ENCODE measurements at regions not wholly inside any gene's neighbourhood (a gene's known extent, or its start where the extent isn't known, plus 50 kb on each side); places are given as distances from the start of the nearest gene placed in this dataset.

- TF ChIP-seq CTCF (conservative IDR thresholded peaks at IDR 0.05; ENCODE audit: low read depth, low read length) = no peak
- no peak overlapping the region for H3K4me3 ChIP-seq (ENCODE audit: low read depth, low read length)
- no peak for DNase-seq (ENCODE audit: low read depth)
Observed at GRCh38 chr12:124410354-124411175, 115.7 kb downstream of the RFLNA start.

GRCh38 chr12:124408822-124409517, 114.1 kb downstream of the RFLNA start:
- TF ChIP-seq CTCF (conservative IDR thresholded peaks at IDR 0.05; ENCODE audit: low read depth, low read length) = no peak
- no peak overlapping the region for H3K4me3 ChIP-seq (ENCODE audit: low read depth, low read length)
- DNase-seq (ENCODE audit: low read depth) = no peak

GRCh38 chr12:124407074-124407473, 112.2 kb downstream of the RFLNA start:
- DNase-seq (ENCODE audit: low read depth) = no peak
- H3K4me3 ChIP-seq (ENCODE audit: low read depth, low read length) = no peak overlapping the region
- TF ChIP-seq CTCF (conservative IDR thresholded peaks at IDR 0.05; ENCODE audit: low read depth, low read length) = no peak

GRCh38 chr12:124406043-124406442, 111.2 kb downstream of the RFLNA start:
- no peak for DNase-seq (ENCODE audit: low read depth)
- TF ChIP-seq CTCF (conservative IDR thresholded peaks at IDR 0.05; ENCODE audit: low read depth, low read length) = no peak
- H3K4me3 ChIP-seq (ENCODE audit: low read depth, low read length) = no peak overlapping the region

- TF ChIP-seq CTCF (conservative IDR thresholded peaks at IDR 0.05; ENCODE audit: low read depth, low read length) = no peak
- H3K4me3 ChIP-seq (ENCODE audit: low read depth, low read length) = no peak overlapping the region
- no peak for DNase-seq (ENCODE audit: low read depth)
Observed at GRCh38 chr12:124405592-124405991, 110.7 kb downstream of the RFLNA start.

- TF ChIP-seq CTCF (conservative IDR thresholded peaks at IDR 0.05; ENCODE audit: low read depth, low read length) = no peak
- H3K4me3 ChIP-seq (ENCODE audit: low read depth, low read length) = no peak overlapping the region
- no peak for DNase-seq (ENCODE audit: low read depth)
Observed at GRCh38 chr12:124405151-124405550, 110.3 kb downstream of the RFLNA start.

Data from epithelial cell of proximal tubule (primary cell).